Nephron (organoid): ENCODE measurements at regions not wholly inside any gene's neighbourhood (a gene's known extent, or its start where the extent isn't known, plus 50 kb on each side); places are given as distances from the start of the nearest gene placed in this dataset.

Experiments
- H3K27ac Mint-ChIP-seq, 3 experiments: 2 replicates each; pipeline ENCODE4 v1.8.0; 2020; ENCODE audit warnings: mixed read lengths in 3 of 3, mild to moderate bottlenecking in 2 of 3, moderate library complexity in 1 of 3
- H3K27me3 Mint-ChIP-seq: 2 replicates; pipeline ENCODE4 v1.8.0; 2021; ENCODE audit warnings: low read depth, mild to moderate bottlenecking, moderate library complexity, mixed read lengths
- H3K36me3 Mint-ChIP-seq: 2 replicates; pipeline ENCODE4 v1.8.0; 2020; ENCODE audit warnings: low read depth, mixed read lengths
- H3K4me1 Mint-ChIP-seq: 2 replicates; pipeline ENCODE4 v1.8.0; 2020; ENCODE audit warnings: mixed read lengths
- H3K4me3 Mint-ChIP-seq, 3 experiments: 2 replicates each; pipeline ENCODE4 v1.8.0; 2020; ENCODE audit warnings: mild to moderate bottlenecking in 3 of 3, mixed read lengths in 3 of 3, moderate library complexity in 2 of 3
- H3K9me3 Mint-ChIP-seq: 2 replicates; pipeline ENCODE4 v1.8.0; 2020; ENCODE audit warnings: mixed read lengths
- TF ChIP-seq, protein P1 (sequence below), 3 experiments: fragments of 200-600 bp; sonication (generic); IDR thresholded peaks; one replicate each; pipeline ENCODE4 v1.5.0; 2021; ENCODE audit warnings: antibody characterized with exemption in 3 of 3; ENCODE audit not compliant: unreplicated experiment in 3 of 3

DNA sequence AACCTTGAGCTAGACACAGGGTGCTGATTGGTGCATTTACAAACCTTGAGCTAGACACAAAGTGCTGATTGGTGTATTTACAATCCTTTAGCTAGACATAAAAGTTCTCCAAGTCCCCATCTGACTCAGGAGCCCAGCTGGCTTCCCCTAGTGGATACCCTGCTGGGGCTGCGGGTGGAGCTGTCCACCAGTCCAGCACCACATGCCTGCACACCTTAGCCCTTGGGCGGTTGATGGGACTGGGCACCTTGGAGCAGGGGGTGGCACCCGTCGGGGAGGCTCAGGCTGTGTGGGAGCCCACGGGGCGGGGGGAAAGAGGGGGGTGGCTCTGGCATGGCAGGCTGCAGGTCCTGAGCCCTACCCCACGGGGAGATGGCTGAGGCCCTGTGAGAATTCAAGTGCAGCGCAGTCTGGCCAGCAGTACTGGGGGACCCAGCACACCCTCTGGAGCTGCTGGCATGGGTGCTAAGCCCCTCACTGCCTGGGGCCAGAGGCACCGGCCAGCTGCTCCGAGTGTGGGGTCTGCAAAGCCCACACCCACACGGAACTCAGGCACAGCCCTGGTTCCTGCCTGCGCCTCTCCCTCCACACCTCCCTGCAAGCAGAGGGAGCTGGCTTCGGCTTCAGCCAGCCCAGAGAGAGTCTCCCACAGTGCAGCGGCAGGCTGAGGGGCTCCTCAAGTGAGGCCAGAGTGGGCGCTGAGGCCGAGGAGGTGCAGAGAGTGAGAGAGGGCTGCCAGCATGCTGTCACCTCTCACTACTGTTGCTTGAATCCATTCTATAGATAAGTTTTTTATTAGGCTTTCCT lies 369.8 kb upstream of the SMIM30 start:
- H3K27me3 Mint-ChIP-seq, result no peaks in the 10 kb centered on the region
- TF ChIP-seq, protein P1, sequence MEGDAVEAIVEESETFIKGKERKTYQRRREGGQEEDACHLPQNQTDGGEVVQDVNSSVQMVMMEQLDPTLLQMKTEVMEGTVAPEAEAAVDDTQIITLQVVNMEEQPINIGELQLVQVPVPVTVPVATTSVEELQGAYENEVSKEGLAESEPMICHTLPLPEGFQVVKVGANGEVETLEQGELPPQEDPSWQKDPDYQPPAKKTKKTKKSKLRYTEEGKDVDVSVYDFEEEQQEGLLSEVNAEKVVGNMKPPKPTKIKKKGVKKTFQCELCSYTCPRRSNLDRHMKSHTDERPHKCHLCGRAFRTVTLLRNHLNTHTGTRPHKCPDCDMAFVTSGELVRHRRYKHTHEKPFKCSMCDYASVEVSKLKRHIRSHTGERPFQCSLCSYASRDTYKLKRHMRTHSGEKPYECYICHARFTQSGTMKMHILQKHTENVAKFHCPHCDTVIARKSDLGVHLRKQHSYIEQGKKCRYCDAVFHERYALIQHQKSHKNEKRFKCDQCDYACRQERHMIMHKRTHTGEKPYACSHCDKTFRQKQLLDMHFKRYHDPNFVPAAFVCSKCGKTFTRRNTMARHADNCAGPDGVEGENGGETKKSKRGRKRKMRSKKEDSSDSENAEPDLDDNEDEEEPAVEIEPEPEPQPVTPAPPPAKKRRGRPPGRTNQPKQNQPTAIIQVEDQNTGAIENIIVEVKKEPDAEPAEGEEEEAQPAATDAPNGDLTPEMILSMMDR (IDR thresholded peaks at IDR 0.05; ENCODE audit: unreplicated experiment in 3 of 3), result no peak
- no peak overlapping the region for H3K27ac Mint-ChIP-seq
- H3K9me3 Mint-ChIP-seq, result peaks cover 5% of the 10 kb centered on the region
- no peaks in the 10 kb centered on the region for H3K36me3 Mint-ChIP-seq
- H3K4me1 Mint-ChIP-seq, result no peaks in the 10 kb centered on the region
- no peak overlapping the region for H3K4me3 Mint-ChIP-seq

DNA sequence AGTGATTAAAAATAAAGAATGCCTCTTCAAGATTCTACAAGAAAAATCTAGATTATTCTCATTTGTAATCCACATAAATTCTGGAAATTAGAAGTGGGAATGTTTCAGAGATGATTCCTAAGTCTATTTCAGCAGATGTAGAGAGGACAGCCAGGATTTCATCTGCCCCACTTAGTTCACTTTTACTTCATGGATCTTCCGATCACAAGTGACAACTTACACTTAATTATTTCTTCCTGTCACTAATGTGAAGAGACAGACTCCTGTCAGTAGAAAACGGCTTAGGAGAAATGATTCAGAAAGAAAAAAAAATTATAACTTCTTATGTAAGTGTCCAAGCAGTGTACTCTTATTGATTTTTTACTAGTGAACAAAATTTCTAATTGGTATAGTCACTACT lies 368.2 kb upstream of the SMIM30 start:
- H3K27ac Mint-ChIP-seq, result no peak overlapping the region
- no peak overlapping the region for H3K4me3 Mint-ChIP-seq
- H3K9me3 Mint-ChIP-seq, result peaks cover 6% of the 10 kb centered on the region
- TF ChIP-seq, protein P1 (IDR thresholded peaks at IDR 0.05; ENCODE audit: unreplicated experiment in 3 of 3), result no peak
- H3K4me1 Mint-ChIP-seq, result no peaks in the 10 kb centered on the region
- no peaks in the 10 kb centered on the region for H3K36me3 Mint-ChIP-seq
- no peaks in the 10 kb centered on the region for H3K27me3 Mint-ChIP-seq

DNA sequence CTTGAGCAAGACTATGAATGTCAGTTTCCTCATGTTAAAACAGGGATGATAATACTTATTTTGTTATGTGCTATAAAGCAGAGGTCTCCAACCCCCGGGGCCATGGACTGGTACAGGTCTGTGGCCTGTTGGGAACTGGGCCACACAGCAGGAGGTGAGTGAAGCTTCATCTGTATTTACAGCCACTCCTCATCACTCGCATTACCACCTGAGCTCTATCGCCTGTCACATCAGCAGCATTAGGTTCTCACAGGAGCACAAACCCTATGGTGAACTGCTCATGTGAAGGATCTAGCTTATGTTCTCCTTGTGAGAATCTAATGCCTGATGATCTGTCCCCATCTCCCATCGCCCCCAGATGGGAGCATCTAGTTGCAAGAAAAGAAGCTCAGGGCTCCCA lies 365.3 kb upstream of the SMIM30 start:
- TF ChIP-seq, protein P1 (IDR thresholded peaks at IDR 0.05; ENCODE audit: unreplicated experiment in 3 of 3), result no peak
- Mint-ChIP-seq H3K4me1 (no peaks in the 10 kb centered on the region), H3K9me3 (peaks cover 6% of the 10 kb centered on the region), H3K4me3 (no peak overlapping the region), H3K27me3 (no peaks in the 10 kb centered on the region), H3K36me3 (no peaks in the 10 kb centered on the region), H3K27ac (no peak overlapping the region)

DNA sequence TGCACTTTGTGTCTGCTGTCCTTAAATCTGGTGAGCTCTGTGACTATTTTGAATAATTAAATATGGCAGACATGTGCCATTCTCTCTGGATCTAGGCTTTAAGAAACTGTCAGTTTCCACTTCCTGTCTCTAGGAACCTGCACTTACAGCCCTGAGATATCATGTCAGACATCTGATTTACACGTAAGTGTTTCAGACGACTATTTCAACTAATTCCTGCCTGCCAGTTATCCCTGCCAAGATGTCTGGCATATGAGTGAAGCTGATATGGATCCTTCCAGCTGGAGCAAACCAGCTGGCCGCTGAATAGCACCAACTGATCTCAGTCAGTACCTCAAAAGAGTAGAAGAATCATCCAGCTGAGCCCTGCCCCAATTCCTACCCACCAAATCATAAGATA lies 362.2 kb upstream of the SMIM30 start:
- H3K27me3 Mint-ChIP-seq, result no peaks in the 10 kb centered on the region
- TF ChIP-seq, protein P1 (IDR thresholded peaks at IDR 0.05; ENCODE audit: unreplicated experiment in 3 of 3), result no peak
- H3K36me3 Mint-ChIP-seq, result no peaks in the 10 kb centered on the region
- no peaks in the 10 kb centered on the region for H3K4me1 Mint-ChIP-seq
- H3K9me3 Mint-ChIP-seq, result peaks cover 11% of the 10 kb centered on the region
- H3K27ac Mint-ChIP-seq, result no peak overlapping the region
- H3K4me3 Mint-ChIP-seq, result no peak overlapping the region

DNA sequence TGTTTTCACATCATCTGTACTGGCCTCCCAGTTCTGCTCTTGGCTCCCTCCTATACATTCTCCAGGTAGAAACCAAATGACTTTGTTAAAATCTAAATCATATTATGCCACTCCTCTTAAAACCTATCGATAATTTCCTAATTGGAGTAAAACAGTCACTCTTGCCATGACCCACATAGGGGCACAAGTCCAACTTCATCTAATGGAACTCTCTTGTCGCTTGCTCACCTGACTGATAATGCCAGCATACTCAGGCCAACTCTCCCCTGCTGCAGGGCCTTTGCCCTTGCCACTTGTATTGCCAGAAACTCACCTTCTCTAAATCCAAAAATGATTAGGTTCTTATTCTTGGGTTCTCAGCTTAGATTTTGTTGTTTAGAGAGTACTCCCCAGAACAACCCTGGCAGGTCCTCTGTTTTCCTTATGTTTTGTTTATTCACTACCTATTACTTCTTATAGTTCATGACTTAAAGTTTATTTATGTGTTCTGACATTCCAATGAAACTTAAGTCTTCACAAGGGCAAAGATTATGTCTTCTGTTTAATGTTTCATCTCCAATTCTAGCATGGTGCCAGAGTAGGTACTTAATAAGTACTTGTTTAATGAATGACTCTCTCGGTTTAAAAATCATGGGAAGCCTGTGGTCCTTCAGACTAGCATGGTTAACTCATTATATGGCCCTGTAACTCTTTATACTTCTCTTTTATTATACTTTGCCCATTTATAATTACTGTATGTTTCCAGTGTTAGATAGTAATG lies 345.9 kb upstream of the SMIM30 start:
- Mint-ChIP-seq H3K27ac (peak overlapping the region; percentile 80 to 87 (median 84)), H3K36me3 (no peaks in the 10 kb centered on the region), H3K9me3 (peaks cover 6% of the 10 kb centered on the region), H3K4me1 (peaks cover 6% of the 10 kb centered on the region), H3K4me3 (no peak overlapping the region), H3K27me3 (no peaks in the 10 kb centered on the region)
- TF ChIP-seq, protein P1 (IDR thresholded peaks at IDR 0.05; ENCODE audit: unreplicated experiment in 3 of 3), result no peak
